GM21723 (cell line): ENCODE measurements at regions not wholly inside any gene's neighbourhood (a gene's known extent, or its start where the extent isn't known, plus 50 kb on each side); places are given as distances from the start of the nearest gene placed in this dataset.

Source experiments
- ATAC-seq: cut with Tn5 transposase; IDR thresholded peaks from one replicate; pipeline ENCODE4 v1.9.1; 2021; ENCODE audit warnings: mild to moderate bottlenecking, moderate library complexity; ENCODE audit not compliant: unreplicated experiment

GRCh38 chr12:67928621-67929383 lies 60.4 kb upstream of the IFNG-AS1 start:
- ATAC-seq = no peak

- ATAC-seq = no peak
Observed at GRCh38 chr12:67929384-67929772, 59.9 kb upstream of the IFNG-AS1 start.

- no peak for ATAC-seq
Observed at GRCh38 chr12:67937822-67938221, 51.4 kb upstream of the IFNG-AS1 start.
